Fibroblast of skin of left quadriceps (primary cell): ENCODE measurements at regions not wholly inside any gene's neighbourhood (a gene's known extent, or its start where the extent isn't known, plus 50 kb on each side); places are given as distances from the start of the nearest gene placed in this dataset.

Source experiments
- DNase-seq, 2 experiments: peaks; one replicate each; pipeline ENCODE4 v3.0.0-alpha.2; 2013; ENCODE audit warnings: low read depth in 2 of 2

GRCh38 chr13:23983671-23984070, 86.4 kb upstream of the C1QTNF9B start:
- no peak for DNase-seq

- no peak for DNase-seq
These were observed 87.2 kb upstream of the C1QTNF9B start for GRCh38 chr13:23984546-23984945.

- DNase-seq: no peak
These were observed 87.8 kb upstream of the C1QTNF9B start for GRCh38 chr13:23985060-23985459.

- DNase-seq: no peak
These were observed 88.5 kb upstream of the C1QTNF9B start for GRCh38 chr13:23985839-23986238.

- DNase-seq: peak; percentile 88 to 89
These were observed 89.3 kb upstream of the C1QTNF9B start for GRCh38 chr13:23986619-23987018.

- DNase-seq: peak; percentile 44 to 57
These were observed 90.1 kb upstream of the C1QTNF9B start for GRCh38 chr13:23987331-23987894.

GRCh38 chr13:23988546-23989122, 91.3 kb upstream of the C1QTNF9B start:
- no peak for DNase-seq

- no peak for DNase-seq
These were observed 93.2 kb upstream of the C1QTNF9B start for GRCh38 chr13:23990455-23990854.

- DNase-seq: no peak
These were observed 93.8 kb upstream of the C1QTNF9B start for GRCh38 chr13:23991119-23991518.

- no peak for DNase-seq
These were observed 95.7 kb upstream of the C1QTNF9B start for GRCh38 chr13:23992781-23993679.

- DNase-seq: no peak
These were observed 96.3 kb upstream of the C1QTNF9B start for GRCh38 chr13:23993680-23993985.

- DNase-seq: no peak
These were observed 98.2 kb upstream of the C1QTNF9B start for GRCh38 chr13:23995283-23996073.

GRCh38 chr13:23996456-23996855, 99.2 kb upstream of the C1QTNF9B start:
- DNase-seq: no peak

GRCh38 chr13:23999424-23999823, 102.1 kb upstream of the C1QTNF9B start:
- no peak for DNase-seq

GRCh38 chr13:24002206-24002815, 105.0 kb upstream of the C1QTNF9B start:
- DNase-seq: no peak

GRCh38 chr13:24004142-24004899, 107.0 kb upstream of the C1QTNF9B start:
- DNase-seq: no peak

- DNase-seq: no peak
These were observed 107.7 kb upstream of the C1QTNF9B start for GRCh38 chr13:24004971-24005370.

- no peak for DNase-seq
These were observed 108.5 kb upstream of the C1QTNF9B start for GRCh38 chr13:24005755-24006281.

GRCh38 chr13:24006520-24007248, 109.4 kb upstream of the C1QTNF9B start:
- DNase-seq: no peak

GRCh38 chr13:24007979-24008620, 110.8 kb upstream of the C1QTNF9B start:
- no peak for DNase-seq
